NCI-H187 (cell line): ENCODE measurements at regions not wholly inside any gene's neighbourhood (a gene's known extent, or its start where the extent isn't known, plus 50 kb on each side); places are given as distances from the start of the nearest gene placed in this dataset.
"Not testable (repeated sequence)": the region's sequence is repeated elsewhere in the genome, so short reads cannot be mapped to it uniquely, and the experiment has no call there.

ENCODE experiments used
- DNase-seq, 2 experiments: peaks; one replicate each; lab custom pipeline; 2025; lab: John Stamatoyannopoulos, UW

DNA sequence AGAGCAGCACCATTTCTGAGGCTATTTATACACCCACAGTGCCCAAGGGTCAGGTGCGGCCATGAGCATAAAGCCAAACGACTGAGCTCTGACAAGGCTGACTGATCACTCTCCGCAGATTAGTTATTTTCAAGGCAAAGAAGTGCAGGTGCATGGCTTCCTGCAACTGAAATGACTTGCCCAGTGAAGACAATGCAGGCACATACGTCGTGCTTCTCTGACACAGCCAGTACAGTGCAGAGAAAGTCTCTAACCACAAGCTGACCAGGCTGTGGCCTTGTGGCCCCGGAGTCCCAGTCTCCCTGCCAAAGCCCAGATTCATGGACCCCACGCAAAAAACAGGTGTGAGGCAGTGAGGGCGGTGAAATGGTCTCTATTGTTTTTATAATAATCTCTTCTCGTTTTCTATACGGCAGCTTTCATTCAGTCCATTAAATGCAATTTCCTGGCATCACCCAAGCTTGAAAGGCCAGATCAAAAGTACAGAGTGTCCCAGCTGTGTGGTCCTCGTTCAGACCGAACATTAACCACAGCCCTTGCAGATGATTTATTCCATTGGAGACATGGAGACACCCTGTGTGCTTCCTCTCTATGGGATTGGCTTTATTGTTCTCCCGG lies 447.0 kb upstream of the ID2 start:
- DNase-seq: peak; percentile 52 to 72

- no peak for DNase-seq
Observed at GRCh38 chr2:8235419-8235818, 446.4 kb upstream of the ID2 start.

DNA sequence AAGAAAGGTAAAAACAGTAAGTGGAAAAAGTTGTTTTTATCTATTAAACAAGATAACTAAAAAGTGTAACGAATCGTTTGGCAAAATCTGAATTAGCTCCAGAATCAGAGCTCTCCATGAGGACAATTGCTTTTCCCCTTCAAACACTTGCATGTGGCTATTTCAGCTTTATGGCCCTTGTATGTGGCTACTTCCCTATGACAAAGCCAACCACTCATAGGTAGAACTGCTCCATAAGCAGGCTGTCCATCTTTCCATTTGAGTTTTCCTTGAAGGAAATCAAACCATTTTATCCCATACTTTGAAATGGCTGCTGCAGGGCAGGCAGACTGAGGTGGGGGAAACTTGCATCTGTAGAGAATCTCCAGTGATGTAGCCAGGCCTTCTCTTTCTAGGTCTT lies 445.5 kb upstream of the ID2 start:
- no peak for DNase-seq

- DNase-seq: no peak
Observed at GRCh38 chr2:8238521-8239230, 443.2 kb upstream of the ID2 start.

DNA sequence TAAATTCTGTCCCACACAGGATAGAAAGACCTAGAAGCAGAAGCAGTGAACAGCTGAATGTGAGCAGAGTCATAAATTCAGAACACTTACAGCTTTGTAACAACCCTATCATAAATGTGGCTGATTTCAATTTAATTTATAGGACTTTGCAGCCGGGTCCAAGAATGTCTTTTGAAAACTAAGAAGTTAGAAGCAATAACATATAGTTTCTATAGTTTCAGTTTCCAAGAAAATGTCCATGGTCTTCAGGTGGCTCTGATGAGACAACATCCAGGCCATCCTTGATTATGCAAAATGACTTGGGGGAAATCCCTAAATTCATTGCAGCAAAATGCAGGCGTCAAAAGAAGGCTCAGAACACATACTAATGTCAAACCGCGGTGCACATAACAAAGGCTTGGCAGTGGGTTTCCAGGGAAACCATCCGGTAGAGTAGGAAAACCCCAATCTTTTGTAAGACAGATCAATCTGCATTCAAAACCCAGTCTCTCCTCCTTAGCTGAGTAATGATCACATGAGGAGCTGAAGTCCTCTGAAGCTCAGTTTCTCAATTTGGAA lies 442.2 kb upstream of the ID2 start:
- DNase-seq: no peak

DNA sequence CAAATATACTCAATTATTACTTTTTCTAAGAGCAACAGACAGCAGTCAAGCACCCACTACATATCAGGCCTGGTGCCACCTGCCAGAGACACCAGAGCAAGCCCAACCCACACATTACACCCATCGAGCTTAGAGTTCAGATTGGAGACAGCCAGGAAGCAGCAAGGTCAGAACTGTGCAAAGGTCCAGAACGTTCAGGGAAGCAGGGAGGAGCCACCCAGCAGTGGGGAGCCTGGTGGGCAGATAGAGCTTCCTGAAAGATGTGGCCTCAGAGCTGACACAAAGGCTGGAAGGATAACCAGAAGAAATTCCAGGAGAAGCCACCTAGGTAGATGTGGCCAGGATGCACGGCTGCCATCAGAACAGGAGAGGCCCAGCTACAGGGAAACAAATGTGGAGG lies 440.5 kb upstream of the ID2 start:
- no peak for DNase-seq

- no peak for DNase-seq
Observed at GRCh38 chr2:8242739-8243138, 439.1 kb upstream of the ID2 start.

GRCh38 chr2:8243748-8244400 lies 438.0 kb upstream of the ID2 start:
- DNase-seq: no peak

DNA sequence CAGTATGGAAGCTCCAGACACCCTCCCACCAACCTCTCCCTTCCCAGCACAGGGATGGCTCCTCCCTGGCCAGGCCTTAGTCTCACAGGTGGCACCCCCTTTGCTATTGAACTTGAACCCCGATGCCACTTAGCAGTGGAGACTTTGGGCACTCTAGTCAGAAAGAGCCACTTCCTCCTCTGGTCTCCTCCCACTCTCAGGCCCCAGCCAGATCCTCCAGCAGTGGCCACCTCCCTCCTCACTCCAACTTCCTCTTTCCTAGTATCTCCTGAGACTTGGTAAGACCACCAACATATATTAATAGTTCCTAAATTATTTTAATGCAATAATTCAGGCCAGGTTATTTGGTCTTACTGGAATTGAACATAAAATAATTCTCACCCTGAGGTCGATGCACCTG lies 437.2 kb upstream of the ID2 start:
- no peak for DNase-seq

DNA sequence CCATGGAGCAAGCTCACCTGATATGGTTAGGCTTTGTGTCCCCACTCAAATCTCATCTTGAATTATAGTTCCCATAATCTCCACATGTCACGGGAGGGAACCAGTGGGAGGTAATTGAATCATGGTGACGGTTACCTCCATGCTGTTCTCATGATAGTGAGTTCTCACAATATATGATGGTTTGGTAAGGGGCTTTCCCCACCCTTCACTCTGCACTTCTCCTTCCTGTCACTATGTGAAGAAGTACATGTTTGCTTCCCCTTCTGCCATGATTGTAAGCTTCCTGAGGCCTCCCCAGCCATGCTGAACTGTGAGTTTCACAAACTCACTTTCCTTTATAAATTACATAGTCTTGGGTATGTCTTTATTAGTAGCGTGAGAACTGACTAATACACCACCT lies 435.7 kb upstream of the ID2 start:
- no peak for DNase-seq

- DNase-seq: no peak
Observed at GRCh38 chr2:8247905-8248622, 433.8 kb upstream of the ID2 start.

- DNase-seq: no peak
Observed at GRCh38 chr2:8248623-8248957, 433.3 kb upstream of the ID2 start.

- DNase-seq: no peak
Observed at GRCh38 chr2:8249141-8249540, 432.7 kb upstream of the ID2 start.

DNA sequence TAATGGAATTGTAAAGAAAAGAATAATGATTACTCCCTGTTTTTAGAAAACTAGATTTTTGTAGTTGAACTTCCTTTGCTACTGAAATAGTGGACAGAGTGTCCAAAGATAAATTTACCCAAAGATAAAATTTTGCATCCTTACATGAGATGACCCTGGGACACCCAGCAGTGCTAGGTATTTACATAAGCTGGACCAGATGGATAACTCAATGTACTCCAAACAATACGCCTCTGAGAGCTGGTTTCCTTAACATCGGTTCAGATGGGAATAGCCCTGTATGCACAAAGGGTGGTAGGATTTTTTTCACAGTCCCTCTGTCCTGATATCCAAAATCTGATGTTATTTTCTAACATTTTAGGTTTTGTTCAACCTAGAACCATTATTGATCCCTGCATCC lies 432.1 kb upstream of the ID2 start:
- DNase-seq: no peak

DNA sequence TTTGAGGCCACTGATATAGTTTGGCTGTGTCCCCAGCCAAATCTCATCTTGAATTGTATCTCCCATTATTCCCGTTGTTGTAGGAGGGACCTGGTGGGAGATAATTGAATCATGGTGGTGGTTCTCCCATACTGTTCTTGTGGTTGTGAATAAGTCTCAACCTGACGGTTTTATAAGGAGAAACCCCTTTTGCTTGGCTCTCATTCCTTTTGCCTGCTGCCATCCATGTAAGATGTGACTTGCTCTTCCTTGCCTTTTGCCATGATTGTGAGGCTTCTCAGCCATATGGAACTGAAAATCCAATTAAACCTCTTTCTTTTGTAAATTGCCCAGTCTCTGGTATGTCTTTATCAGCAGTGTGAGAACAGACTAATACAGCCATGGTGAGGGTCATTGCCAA lies 431.6 kb upstream of the ID2 start:
- not testable (repeated sequence) for DNase-seq

- DNase-seq: no peak
Observed at GRCh38 chr2:8251291-8251690, 430.6 kb upstream of the ID2 start.

GRCh38 chr2:8251856-8252255 lies 430.0 kb upstream of the ID2 start:
- no peak for DNase-seq

DNA sequence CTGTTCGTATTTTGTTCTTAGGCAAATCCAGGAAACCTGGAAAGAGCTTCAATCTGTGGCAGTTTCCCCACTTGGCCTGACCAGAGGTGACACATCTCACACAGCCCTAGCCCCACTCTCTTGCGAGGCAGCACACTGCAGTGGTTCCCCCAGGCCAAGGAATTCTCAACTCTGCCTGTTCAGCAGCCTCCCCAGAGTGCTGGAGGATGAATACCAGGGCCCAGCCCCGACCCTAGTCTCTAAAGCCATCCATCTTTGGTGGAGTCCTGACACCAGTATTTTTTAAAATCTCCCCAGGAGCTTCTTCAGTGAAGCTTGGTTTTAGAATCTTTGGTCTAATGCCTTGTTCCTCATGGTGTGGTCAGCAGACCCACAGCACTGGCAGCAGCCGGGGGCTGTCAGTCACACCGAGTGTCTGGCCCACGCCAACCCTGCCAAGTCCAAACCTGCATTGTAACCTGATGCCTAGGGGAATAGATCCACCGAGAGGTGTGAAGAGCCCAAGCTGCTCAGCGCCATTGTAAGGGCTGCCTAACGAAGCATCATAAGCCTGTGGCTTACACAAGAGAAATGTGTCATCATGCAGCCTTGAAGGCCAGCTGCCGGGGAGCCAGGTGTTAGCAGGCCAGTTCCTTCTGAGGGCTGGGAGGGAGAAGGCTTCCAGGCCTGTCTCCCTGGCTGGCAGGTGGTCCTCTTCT lies 428.7 kb upstream of the ID2 start:
- peak; percentile 82 to 85 for DNase-seq

- DNase-seq: no peak
Observed at GRCh38 chr2:8253781-8254180, 428.1 kb upstream of the ID2 start.

DNA sequence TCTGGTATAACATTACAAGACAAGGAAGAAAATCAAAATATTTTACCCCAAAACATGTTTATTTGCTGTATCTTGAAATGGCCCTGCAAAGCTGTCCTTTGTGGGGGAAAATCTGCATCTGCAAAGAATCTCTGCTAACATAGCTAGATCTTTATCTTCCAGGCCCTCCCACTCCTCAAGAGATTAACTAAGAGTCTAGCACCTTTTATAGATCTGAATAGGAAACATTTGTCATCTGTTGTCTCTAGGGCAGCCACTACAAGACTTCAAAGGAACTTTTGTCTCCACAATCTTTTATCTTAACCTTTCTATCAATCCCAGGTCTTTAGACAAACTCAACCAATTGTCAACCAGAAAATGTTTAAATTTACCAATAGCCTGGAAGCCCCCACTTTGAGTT lies 427.6 kb upstream of the ID2 start:
- not testable (repeated sequence) for DNase-seq

- DNase-seq: no peak
Observed at GRCh38 chr2:8254791-8255447, 426.9 kb upstream of the ID2 start.

DNA sequence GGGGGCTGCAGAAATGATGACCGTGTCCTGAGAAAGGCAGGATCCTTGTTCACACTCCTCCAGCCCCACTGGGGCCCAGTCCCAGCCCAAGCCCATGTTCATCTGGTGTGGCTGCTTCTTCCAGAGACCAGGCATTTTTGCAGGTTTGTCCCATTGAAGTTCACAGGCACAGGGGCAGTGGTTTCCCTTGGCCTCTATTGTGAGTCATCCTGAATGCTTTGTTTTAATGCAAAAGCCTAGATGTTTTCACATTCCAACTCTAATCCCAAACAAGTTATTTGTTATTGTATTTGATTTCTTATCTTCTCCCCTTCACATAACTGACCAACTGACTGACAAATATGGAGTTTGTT lies 426.4 kb upstream of the ID2 start:
- DNase-seq: no peak
